GM12878 (cell line): ENCODE measurements at regions not wholly inside any gene's neighbourhood (a gene's known extent, or its start where the extent isn't known, plus 50 kb on each side); places are given as distances from the start of the nearest gene placed in this dataset.

Experiments used
- ATAC-seq: fragments of 200-7000 bp; cut with Tn5 transposase; 3 replicates; pipeline ENCODE4 v1.9.1; 2020; ENCODE audit warnings: mild to moderate bottlenecking, moderate library complexity
- BruUV-seq: library from RNA; stranded (reverse); fragments of 400-500 nt; replicated peaks from 2 replicates; lab custom pipeline; 2021; lab: Mats Ljungman, UMichigan
- CTCF ChIA-PET: fragments of 300-600 bp; sonication (Branson Sonifier 250); formaldehyde crosslinking; extraction: SDS; loops from one replicate; lab custom pipeline; 2021; ENCODE audit warnings: inconsistent platforms; lab: Yijun Ruan, JAX
- POLR2A ChIA-PET: fragments of 350-600 bp; formaldehyde crosslinking; extraction: SDS; loops from one replicate; lab custom pipeline; 2021; ENCODE audit warnings: inconsistent platforms; lab: Charles Lee
- RAD21 ChIA-PET: fragments of 300-600 bp; sonication (Branson Sonifier 250); formaldehyde crosslinking; loops from one replicate; lab custom pipeline; 2023; ENCODE audit warnings: antibody characterized with exemption; ENCODE audit not compliant: unreplicated experiment; lab: Charles Lee
- SMC1A ChIA-PET: fragments of 300-600 bp; sonication (Branson Sonifier 250); formaldehyde crosslinking; loops from one replicate; lab custom pipeline; 2023; ENCODE audit not compliant: unreplicated experiment, uncharacterized antibody; lab: Charles Lee
- DNase-seq: peaks from one replicate; pipeline ENCODE4 v3.0.0-alpha.2; 2011; ENCODE audit warnings: low read depth, low spot score
- FAIRE-seq: peaks from 3 replicates; lab custom pipeline; 2011; peaks lifted over from hg19 to GRCh38; lab: Jason Lieb, UNC
- H2AFZ ChIP-seq: 2 replicates; pipeline ENCODE4 v1.6.0; 2011; ENCODE audit warnings: low read depth, low read length, control low read depth; ENCODE audit not compliant: control insufficient read depth
- H3K27ac ChIP-seq: 2 replicates; pipeline ENCODE4 v1.5.1; 2011; ENCODE audit warnings: control low read depth; ENCODE audit not compliant: control insufficient read depth, insufficient read depth
- H3K27me3 ChIP-seq, 2 experiments: replicated peaks in 1 of 2; 2 replicates each; pipeline versions ENCODE4 v1.6.0 to v1.6.1; 2011; ENCODE audit warnings: low read length in 1 of 2; ENCODE audit not compliant: control insufficient read depth in 2 of 2, insufficient read depth in 2 of 2
- H3K36me3 ChIP-seq, 2 experiments: 2 replicates each; pipeline ENCODE4 v1.5.1; 2011; ENCODE audit warnings: low read length in 1 of 2; ENCODE audit not compliant: control insufficient read depth in 2 of 2, insufficient read depth in 2 of 2
- H3K4me1 ChIP-seq: 2 replicates; pipeline ENCODE4 v1.6.1; 2011; ENCODE audit warnings: mild to moderate bottlenecking, low read length, moderate library complexity, mixed read lengths; ENCODE audit not compliant: control insufficient read depth, insufficient read depth
- H3K4me2 ChIP-seq: 2 replicates; pipeline ENCODE4 v1.6.0; 2011; ENCODE audit warnings: control low read depth; ENCODE audit not compliant: control insufficient read depth, insufficient read depth
- H3K4me3 ChIP-seq: fragments of 200-600 bp; sonication (generic); 2 replicates; pipeline ENCODE4 v1.5.1; 2016
- H3K79me2 ChIP-seq: 2 replicates; pipeline ENCODE4 v1.6.0; 2011; ENCODE audit warnings: low read length; ENCODE audit not compliant: control insufficient read depth, insufficient read depth
- H3K9ac ChIP-seq: 2 replicates; pipeline ENCODE4 v1.8.0; 2011; ENCODE audit warnings: low read length, control low read depth, mixed read lengths; ENCODE audit not compliant: control insufficient read depth, insufficient read depth
- H3K9me3 ChIP-seq: replicated peaks from 3 replicates; pipeline ENCODE4 v1.5.1; 2011; ENCODE audit warnings: mild to moderate bottlenecking, low read length; ENCODE audit not compliant: control insufficient read depth, insufficient read depth
- H4K20me1 ChIP-seq: 2 replicates; pipeline ENCODE4 v1.6.0; 2011; ENCODE audit not compliant: control insufficient read depth, insufficient read depth
- ASH2L ChIP-seq: fragments of 300-600, 200-600 bp; sonication (generic); IDR thresholded peaks from 2 replicates; pipeline ENCODE4 v1.6.1; 2017; ENCODE audit warnings: low read depth, mild to moderate bottlenecking, borderline replicate concordance
- CREB1 ChIP-seq: IDR thresholded peaks from 2 replicates; pipeline ENCODE4 v1.6.1; 2012; ENCODE audit warnings: low read depth, mild to moderate bottlenecking, inconsistent platforms
- CREM ChIP-seq: IDR thresholded peaks from 2 replicates; pipeline ENCODE4 v1.6.1; 2014; ENCODE audit warnings: antibody characterized with exemption, low read depth
- FOXK2 ChIP-seq: fragments of 450-650 bp; IDR thresholded peaks from 2 replicates; pipeline ENCODE4 v1.6.1; 2017; ENCODE audit warnings: mild to moderate bottlenecking, moderate library complexity
- IKZF2 ChIP-seq, 2 experiments: fragments of 450-650 bp; IDR thresholded peaks; 2 replicates each; pipeline ENCODE4 v1.6.1; 2017; ENCODE audit warnings: mild to moderate bottlenecking in 2 of 2, moderate library complexity in 2 of 2
- LARP7 ChIP-seq: fragments of 450-650 bp; IDR thresholded peaks from 2 replicates; pipeline ENCODE4 v1.6.1; 2017; ENCODE audit warnings: mild to moderate bottlenecking
- MEF2B ChIP-seq: fragments of 450-650 bp; IDR thresholded peaks from 2 replicates; pipeline ENCODE4 v1.6.1; 2018; ENCODE audit warnings: mild to moderate bottlenecking, moderate library complexity; ENCODE audit not compliant: partially characterized antibody, poor library complexity, severe bottlenecking
- NRF1 ChIP-seq: conservative IDR thresholded peaks from 2 replicates; pipeline ENCODE4 v1.6.1; 2011; ENCODE audit warnings: mild to moderate bottlenecking, low read depth, low read length, improper control_type of control experiment
- PML ChIP-seq: IDR thresholded peaks from 2 replicates; pipeline ENCODE4 v1.6.1; 2012; ENCODE audit warnings: low read length, inconsistent platforms
- SMARCA5 ChIP-seq: fragments of 450-650 bp; IDR thresholded peaks from 2 replicates; pipeline ENCODE4 v1.6.1; 2017; ENCODE audit warnings: mild to moderate bottlenecking
- TAF1 ChIP-seq: IDR thresholded peaks from 2 replicates; pipeline ENCODE4 v1.6.1; 2011; ENCODE audit warnings: mild to moderate bottlenecking, low read depth, low read length, borderline replicate concordance
- TARDBP ChIP-seq: IDR thresholded peaks from 2 replicates; pipeline ENCODE4 v1.6.1; 2016; ENCODE audit warnings: borderline replicate concordance
- ZNF384 ChIP-seq: IDR thresholded peaks from 2 replicates; pipeline ENCODE4 v1.6.1; 2012; ENCODE audit warnings: low read depth, mild to moderate bottlenecking, low read length, improper control_type of control experiment, borderline replicate concordance
- WGBS: methylation state at CpG from one replicate; pipeline ENCODE4 v1.1.6; 2016; ENCODE audit warnings: low lambda C conversion rate; ENCODE audit not compliant: insufficient replicate concordance, insufficient coverage; ENCODE audit errors: missing lambda C conversion rate; 5-methylcytosine and 5-hydroxymethylcytosine counted together
- in situ Hi-C: fragments of 300-500 bp; cut with MboI; formaldehyde crosslinking; loops from 9 replicates; pipeline ENCODE4 v1.14.3; 2018; ENCODE audit warnings: mixed read lengths
- intact Hi-C: fragments of 100-400 bp; cut with micrococcal nuclease; formaldehyde crosslinking; loops from one replicate; pipeline ENCODE4 v1.14.2; 2022; ENCODE audit not compliant: unreplicated experiment
- TF ChIP-seq, protein P1 (sequence below): fragments of 450-650 bp; IDR thresholded peaks from 2 replicates; pipeline ENCODE4 v1.6.1; 2017; ENCODE audit warnings: borderline replicate concordance
- TF ChIP-seq, protein P2 (sequence below): fragments of 450-650 bp; IDR thresholded peaks from 2 replicates; pipeline ENCODE4 v1.6.1; 2016; ENCODE audit warnings: mild to moderate bottlenecking, moderate library complexity, borderline replicate concordance

DNA sequence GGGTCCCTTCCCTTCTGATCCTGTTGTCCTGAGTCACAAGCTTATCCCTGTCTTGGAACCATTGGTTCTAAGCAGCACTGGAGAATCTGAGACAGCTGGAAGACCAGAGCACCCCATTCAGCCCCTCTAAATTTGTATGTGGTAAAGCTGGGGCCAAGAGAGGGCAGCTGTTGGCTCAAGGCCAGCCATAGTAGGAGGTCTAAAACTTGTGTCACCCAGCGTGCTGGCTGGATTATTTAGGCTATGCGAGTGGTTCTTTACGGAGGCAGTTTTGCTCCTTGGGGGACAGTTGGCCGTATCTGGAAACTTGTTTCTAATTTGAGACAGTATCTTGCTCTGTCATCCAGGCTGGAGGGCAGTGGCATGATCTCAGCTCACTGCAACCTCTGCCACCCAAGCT lies 69.6 kb upstream of the GSE1 start:
- no peak overlapping the region for H3K4me3 ChIP-seq
- no peak for ATAC-seq
- RAD21 ChIA-PET = interaction anchor here (1.5 kb wide), 1 partner anchor 10 kb away, joined by 4 read pairs; no protein-coding TSS in a partner anchor
- no peaks in the 10 kb centered on the region for H3K4me1 ChIP-seq
- POLR2A ChIA-PET = interaction anchor here (0.8 kb wide), 1 partner anchor 10 kb away, joined by 3 read pairs; no protein-coding TSS in a partner anchor
- no peaks in the 10 kb centered on the region; a peak in 1 of 4 replicates for H3K27me3 ChIP-seq
- no peak overlapping the region for H2AFZ ChIP-seq
- H3K79me2 ChIP-seq = no peaks in the 10 kb centered on the region
- SMC1A ChIA-PET = no interaction called here
- H3K27ac ChIP-seq = no peak overlapping the region
- BruUV-seq = no TSS peak
- no peak overlapping the region for H3K9ac ChIP-seq
- no peak for FAIRE-seq
- 58% methylated on average over 4 of the region's 4 CpGs for WGBS
- TF ChIP-seq ASH2L (no peak), FOXK2 (no peak), IKZF2 (IDR thresholded peaks at IDR 0.05) (no peak), PML (no peak), CREB1 (no peak), NRF1 (no peak), LARP7 (no peak), TARDBP (no peak), MEF2B (no peak), CREM (no peak), SMARCA5 (no peak), TAF1 (no peak), ZNF384 (no peak)
- TF ChIP-seq, protein P1, sequence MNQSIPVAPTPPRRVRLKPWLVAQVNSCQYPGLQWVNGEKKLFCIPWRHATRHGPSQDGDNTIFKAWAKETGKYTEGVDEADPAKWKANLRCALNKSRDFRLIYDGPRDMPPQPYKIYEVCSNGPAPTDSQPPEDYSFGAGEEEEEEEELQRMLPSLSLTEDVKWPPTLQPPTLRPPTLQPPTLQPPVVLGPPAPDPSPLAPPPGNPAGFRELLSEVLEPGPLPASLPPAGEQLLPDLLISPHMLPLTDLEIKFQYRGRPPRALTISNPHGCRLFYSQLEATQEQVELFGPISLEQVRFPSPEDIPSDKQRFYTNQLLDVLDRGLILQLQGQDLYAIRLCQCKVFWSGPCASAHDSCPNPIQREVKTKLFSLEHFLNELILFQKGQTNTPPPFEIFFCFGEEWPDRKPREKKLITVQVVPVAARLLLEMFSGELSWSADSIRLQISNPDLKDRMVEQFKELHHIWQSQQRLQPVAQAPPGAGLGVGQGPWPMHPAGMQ = no peak
- TF ChIP-seq, protein P2, sequence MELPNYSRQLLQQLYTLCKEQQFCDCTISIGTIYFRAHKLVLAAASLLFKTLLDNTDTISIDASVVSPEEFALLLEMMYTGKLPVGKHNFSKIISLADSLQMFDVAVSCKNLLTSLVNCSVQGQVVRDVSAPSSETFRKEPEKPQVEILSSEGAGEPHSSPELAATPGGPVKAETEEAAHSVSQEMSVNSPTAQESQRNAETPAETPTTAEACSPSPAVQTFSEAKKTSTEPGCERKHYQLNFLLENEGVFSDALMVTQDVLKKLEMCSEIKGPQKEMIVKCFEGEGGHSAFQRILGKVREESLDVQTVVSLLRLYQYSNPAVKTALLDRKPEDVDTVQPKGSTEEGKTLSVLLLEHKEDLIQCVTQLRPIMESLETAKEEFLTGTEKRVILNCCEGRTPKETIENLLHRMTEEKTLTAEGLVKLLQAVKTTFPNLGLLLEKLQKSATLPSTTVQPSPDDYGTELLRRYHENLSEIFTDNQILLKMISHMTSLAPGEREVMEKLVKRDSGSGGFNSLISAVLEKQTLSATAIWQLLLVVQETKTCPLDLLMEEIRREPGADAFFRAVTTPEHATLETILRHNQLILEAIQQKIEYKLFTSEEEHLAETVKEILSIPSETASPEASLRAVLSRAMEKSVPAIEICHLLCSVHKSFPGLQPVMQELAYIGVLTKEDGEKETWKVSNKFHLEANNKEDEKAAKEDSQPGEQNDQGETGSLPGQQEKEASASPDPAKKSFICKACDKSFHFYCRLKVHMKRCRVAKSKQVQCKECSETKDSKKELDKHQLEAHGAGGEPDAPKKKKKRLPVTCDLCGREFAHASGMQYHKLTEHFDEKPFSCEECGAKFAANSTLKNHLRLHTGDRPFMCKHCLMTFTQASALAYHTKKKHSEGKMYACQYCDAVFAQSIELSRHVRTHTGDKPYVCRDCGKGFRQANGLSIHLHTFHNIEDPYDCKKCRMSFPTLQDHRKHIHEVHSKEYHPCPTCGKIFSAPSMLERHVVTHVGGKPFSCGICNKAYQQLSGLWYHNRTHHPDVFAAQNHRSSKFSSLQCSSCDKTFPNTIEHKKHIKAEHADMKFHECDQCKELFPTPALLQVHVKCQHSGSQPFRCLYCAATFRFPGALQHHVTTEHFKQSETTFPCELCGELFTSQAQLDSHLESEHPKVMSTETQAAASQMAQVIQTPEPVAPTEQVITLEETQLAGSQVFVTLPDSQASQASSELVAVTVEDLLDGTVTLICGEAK = no peak
- peaks cover 3% of the 10 kb centered on the region; the same call in 1 of the 3 replicates for H3K9me3 ChIP-seq
- DNase-seq = no peak
- CTCF ChIA-PET = no interaction called here
- in situ Hi-C loops (no loop called here), intact Hi-C loops (no loop called here)
- no peak overlapping the region for H3K4me2 ChIP-seq
- H3K36me3 ChIP-seq = no peaks in the 10 kb centered on the region
- no peaks in the 10 kb centered on the region for H4K20me1 ChIP-seq
